HL-60 (cell line): ENCODE measurements at regions not wholly inside any gene's neighbourhood (a gene's known extent, or its start where the extent isn't known, plus 50 kb on each side); places are given as distances from the start of the nearest gene placed in this dataset.

Experiments used
- DNase-seq, 2 experiments: peaks; one replicate each; pipeline ENCODE4 v3.0.0-alpha.2; 2010 to 2020; ENCODE audit warnings: low read depth in 1 of 2, low spot score in 1 of 2
- H3K27ac ChIP-seq: fragments of 250-450 bp; sonication (Bioruptor Pico); replicated peaks from 2 replicates; pipeline ENCODE4 v1.5.1; 2020; ENCODE audit warnings: mild to moderate bottlenecking, moderate library complexity
- H3K27me3 ChIP-seq: fragments of 250-450 bp; sonication (Bioruptor Pico); 2 replicates; pipeline ENCODE4 v1.5.1; 2021; ENCODE audit warnings: mild to moderate bottlenecking, moderate library complexity; ENCODE audit not compliant: insufficient read depth, poor library complexity, severe bottlenecking
- H3K4me3 ChIP-seq: replicated peaks from 2 replicates; pipeline ENCODE4 v1.5.1; 2011; ENCODE audit warnings: mild to moderate bottlenecking, control low read depth, low read length; ENCODE audit not compliant: insufficient read depth
- GABPA ChIP-seq: IDR thresholded peaks from 2 replicates; pipeline ENCODE4 v1.6.1; 2012; ENCODE audit warnings: low read depth
- POLR2AphosphoS5 ChIP-seq: IDR thresholded peaks from 2 replicates; pipeline ENCODE4 v1.6.1; 2012; ENCODE audit warnings: low read depth
- REST ChIP-seq: IDR thresholded peaks from 2 replicates; pipeline ENCODE4 v1.6.1; 2012; ENCODE audit warnings: low read depth; ENCODE audit not compliant: insufficient replicate concordance
- SPI1 ChIP-seq: IDR thresholded peaks from 2 replicates; pipeline ENCODE4 v1.6.1; 2012; ENCODE audit warnings: low read depth, mild to moderate bottlenecking, borderline replicate concordance
- TF ChIP-seq, protein P1 (sequence below): IDR thresholded peaks from one replicate; pipeline ENCODE4 v1.5.1; 2011; ENCODE audit warnings: low read length, control low read depth, inconsistent platforms; ENCODE audit not compliant: insufficient read depth

DNA sequence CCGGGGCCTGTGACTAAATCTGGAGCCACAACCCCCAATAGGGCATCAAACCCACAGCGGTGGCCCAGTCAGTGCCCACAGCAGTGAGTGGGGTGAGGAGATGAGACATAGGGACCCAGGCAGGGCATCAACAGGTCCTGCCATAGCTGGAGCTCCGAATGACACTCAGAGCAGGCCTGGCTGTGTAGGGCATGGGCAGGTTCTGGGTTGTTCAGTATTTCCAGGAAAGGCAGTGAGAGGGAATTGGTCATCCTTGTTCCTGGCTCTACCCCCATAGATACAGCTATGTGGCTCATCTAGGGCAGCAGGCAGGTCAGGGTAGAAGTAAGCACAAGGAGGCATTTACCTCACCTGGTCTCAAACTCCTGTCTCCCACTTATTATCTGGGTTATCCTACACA, 126.6 kb downstream of the BUD13 start:
- TF ChIP-seq GABPA (no peak), POLR2AphosphoS5 (no peak), REST (no peak), SPI1 (no peak)
- TF ChIP-seq, protein P1, sequence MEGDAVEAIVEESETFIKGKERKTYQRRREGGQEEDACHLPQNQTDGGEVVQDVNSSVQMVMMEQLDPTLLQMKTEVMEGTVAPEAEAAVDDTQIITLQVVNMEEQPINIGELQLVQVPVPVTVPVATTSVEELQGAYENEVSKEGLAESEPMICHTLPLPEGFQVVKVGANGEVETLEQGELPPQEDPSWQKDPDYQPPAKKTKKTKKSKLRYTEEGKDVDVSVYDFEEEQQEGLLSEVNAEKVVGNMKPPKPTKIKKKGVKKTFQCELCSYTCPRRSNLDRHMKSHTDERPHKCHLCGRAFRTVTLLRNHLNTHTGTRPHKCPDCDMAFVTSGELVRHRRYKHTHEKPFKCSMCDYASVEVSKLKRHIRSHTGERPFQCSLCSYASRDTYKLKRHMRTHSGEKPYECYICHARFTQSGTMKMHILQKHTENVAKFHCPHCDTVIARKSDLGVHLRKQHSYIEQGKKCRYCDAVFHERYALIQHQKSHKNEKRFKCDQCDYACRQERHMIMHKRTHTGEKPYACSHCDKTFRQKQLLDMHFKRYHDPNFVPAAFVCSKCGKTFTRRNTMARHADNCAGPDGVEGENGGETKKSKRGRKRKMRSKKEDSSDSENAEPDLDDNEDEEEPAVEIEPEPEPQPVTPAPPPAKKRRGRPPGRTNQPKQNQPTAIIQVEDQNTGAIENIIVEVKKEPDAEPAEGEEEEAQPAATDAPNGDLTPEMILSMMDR: no peak
- DNase-seq: no peak
- no peak overlapping the region for H3K27ac ChIP-seq
- no peaks in the 10 kb centered on the region for H3K27me3 ChIP-seq
- no peak overlapping the region for H3K4me3 ChIP-seq

DNA sequence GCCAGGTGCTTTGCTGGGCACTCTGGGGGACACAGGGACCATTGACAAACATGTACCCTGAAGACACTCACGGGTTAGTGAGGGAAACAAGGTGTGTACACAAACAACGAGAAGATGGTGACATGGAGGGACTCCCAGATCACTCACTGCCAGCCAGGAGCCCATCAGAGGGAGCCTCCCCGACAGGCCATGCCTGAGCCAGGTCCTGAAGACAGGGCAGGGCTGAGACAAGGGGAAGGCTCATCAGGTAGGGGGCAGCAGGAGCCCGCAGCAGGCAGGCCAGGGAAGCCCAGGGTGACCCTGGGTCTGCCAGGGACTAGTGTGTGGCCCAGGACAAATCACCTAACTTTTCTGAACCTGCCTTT, 127.9 kb downstream of the BUD13 start:
- Histone ChIP-seq H3K27ac (no peak overlapping the region), H3K27me3 (no peaks in the 10 kb centered on the region), H3K4me3 (no peak overlapping the region)
- no peak for DNase-seq
- TF ChIP-seq SPI1 (no peak), REST (no peak), POLR2AphosphoS5 (no peak), GABPA (no peak)
- TF ChIP-seq, protein P1: no peak

GRCh38 chr11:116644201-116644940, 128.4 kb downstream of the BUD13 start:
- Histone ChIP-seq H3K27ac (no peak overlapping the region), H3K4me3 (no peak overlapping the region), H3K27me3 (no peaks in the 10 kb centered on the region)
- DNase-seq: no peak
- TF ChIP-seq REST (no peak), POLR2AphosphoS5 (no peak)
- TF ChIP-seq, protein P1: no peak
